CD4-positive, alpha-beta T cell treated with Interleukin-17A for 4 hours (primary cell): ENCODE measurements at regions not wholly inside any gene's neighbourhood (a gene's known extent, or its start where the extent isn't known, plus 50 kb on each side); places are given as distances from the start of the nearest gene placed in this dataset.
A peak's percentile ranks its signal among the peaks of the same experiment; 100 is the strongest.

Experiments used
- DNase-seq: peaks from one replicate; pipeline ENCODE4 v3.0.0-alpha.2; 2020; ENCODE audit warnings: mixed read lengths

DNA sequence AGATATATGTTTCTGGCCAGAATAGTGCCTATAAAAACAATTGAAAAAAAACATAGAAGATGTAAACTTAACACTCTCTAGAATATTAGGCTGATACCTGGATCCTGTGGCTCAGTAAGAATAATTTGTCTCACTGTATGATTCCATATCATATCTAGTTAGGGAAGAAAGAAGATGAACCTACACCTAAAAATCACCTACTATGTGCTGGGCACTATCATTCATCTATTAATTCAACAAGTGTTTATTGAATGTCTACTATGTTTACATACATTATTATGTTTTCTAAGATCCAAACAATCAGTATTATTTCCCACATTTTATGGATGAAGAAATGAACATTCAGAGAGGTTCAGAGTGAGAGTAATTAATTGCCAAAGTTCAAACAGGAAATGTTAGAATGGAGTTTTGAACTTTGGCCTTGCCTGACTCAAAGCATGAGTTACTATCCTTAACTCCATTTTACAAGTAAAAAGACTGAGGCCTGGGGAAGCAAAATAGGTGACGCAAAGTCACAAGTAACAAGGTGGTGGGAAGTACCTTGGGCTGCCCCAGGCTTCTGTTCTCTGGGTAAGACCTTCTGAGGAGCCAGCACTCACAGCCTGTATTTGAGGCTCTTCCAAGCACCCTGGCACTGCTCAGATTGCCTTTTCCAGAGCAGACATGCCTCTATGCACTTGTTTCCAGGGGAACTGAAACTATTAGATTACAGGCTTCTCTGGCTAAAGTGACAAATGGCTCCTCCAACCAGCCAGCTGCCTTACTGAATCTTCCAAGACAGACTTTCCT is 111.1 kb upstream of the ACSL4 start:
- no peak for DNase-seq

DNA sequence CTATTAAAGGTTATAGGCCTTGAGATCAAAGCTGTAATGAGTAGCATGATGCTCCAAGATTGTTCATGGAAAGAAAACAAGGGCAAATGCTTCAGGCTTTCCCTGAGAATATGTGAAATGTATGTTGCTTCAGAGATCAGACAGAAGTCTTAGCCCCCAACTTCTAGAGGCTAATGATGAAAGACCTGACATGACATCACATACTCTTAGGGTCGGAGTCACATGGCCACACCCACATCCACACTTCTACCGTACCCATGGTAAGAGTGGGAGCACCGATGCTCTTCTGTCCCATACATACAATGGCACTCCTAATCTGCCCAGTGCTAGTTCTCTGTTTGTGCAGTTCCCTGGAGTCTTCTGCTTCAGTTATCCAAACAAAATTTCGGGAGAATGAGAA is 111.9 kb upstream of the ACSL4 start:
- no peak for DNase-seq

DNA sequence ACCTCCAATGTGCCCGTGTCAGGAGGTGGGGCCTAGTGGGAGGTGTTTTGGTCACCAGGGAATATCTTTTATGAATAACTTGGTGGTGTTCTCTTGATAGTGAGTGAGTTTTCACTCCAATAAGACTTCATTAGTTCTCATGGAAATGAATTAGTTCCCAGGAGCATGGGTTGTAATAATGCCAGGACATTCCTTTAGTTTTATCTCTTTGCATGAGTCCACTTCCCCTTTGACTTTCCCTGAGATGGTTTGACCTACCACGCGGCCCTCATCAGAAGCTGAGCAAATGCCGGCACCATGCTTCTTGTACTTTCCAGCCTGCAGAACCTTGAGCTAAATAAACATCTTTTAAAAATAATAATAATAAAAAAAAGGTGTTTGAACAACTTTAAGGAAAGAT is 112.9 kb upstream of the ACSL4 start:
- DNase-seq, result no peak

DNA sequence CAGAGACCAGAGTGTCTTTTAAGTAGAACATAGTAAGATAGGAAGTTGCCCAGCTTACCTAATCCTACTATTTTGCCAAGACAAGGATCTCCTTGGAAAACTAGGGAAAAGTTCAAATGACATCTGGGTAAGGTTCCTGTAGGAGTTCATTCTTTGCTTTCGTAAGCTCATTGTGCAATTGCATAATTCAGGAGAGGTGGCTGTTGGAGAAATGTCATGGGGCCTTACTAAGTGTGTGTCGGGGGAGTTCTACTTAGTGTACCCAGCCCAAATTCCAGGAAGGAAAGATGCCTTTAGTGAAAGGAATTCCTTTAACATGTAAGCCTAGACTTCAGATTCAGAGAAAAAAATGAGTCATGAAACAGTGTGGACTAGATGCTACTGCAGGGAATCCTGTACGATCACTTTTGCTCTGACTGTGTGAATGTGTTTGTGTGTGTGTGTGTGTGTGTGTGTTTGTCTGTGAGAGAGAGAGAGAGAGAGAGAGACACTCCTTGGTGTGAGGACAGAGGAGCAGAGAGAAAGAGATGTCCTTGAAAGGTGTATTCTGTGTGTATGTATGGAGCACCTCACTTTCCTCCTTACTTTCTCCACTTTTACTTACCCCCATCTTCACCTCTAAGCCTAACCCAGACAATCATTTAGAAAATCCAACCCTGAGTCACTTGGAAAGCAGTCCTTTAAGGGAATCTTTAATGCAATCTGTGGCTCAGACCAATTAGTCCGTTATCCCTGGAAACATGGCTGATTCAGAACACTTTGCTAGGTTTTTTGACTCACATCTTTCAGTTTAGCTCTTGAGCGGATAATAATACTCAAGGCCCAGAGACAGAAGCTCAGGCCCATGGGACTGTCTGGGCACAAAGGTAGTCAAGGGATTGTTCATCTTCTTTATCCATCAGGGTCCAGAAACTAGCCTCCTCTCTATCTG is 114.5 kb upstream of the ACSL4 start:
- no peak for DNase-seq

DNA sequence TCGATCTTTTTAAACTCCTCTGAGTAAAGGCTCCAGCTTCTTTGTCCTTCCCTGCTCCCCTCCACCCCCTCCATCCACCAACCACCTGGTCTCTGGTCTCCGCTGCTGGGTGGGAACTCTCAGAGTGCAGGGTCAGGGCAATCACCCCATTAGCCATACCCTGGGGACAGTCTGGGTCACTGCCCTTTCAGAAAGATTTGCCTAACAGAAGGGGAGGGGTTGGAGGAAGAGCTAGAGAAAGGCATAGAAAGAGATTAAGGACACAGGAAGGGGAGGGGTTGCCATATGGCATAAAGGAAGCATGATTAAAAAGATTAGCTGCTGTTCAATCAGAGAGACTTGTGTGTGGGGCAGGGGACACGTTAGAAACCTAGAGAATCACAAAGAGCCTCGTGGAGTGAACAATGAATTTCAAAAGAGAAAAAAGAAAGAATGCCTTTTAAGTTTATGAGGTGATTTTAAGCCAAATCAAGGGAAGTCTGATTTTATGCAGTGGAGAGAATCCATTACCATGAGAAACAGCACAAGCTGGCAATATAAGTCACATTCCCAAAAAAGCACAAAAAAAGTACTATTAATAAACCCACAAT is 115.5 kb upstream of the ACSL4 start:
- DNase-seq, result no peak

DNA sequence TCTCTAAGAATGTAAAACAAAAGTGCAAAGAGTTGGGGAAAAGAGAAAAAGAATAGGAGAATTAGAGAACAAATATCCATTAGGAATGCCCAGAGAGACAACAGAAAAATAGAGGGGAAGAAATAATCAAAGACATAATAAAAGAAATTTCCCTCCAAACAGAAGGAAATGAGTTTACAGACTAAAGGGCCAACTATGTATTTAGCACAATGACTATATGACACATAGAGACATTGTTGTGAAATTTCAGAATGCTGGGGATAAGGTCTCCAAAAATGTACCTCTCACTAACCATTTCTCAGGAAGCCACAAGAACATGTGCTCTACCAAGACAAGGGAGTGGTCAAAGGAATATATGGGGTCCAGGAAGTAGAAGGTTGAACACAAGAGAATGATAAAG is 121.0 kb upstream of the ACSL4 start:
- no peak for DNase-seq

DNA sequence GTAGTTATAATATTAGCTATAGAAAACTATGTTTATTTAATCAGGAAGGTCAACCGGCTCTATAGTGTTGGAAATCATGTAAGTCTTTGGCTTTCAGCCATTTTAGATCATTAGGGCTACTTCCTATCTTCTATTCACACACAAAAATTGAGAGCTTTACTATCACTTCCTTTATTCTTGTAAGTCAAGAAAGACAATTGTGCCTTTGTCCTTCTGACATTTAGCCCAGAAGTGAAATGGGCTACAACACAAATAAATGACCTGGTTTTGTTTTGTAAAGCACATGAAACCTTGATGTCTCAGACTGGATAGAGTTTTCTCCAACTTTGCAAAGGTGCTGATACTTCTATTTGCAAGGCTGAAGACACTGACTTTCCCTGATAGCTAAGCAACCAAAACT is 122.4 kb upstream of the ACSL4 start:
- DNase-seq, result no peak

DNA sequence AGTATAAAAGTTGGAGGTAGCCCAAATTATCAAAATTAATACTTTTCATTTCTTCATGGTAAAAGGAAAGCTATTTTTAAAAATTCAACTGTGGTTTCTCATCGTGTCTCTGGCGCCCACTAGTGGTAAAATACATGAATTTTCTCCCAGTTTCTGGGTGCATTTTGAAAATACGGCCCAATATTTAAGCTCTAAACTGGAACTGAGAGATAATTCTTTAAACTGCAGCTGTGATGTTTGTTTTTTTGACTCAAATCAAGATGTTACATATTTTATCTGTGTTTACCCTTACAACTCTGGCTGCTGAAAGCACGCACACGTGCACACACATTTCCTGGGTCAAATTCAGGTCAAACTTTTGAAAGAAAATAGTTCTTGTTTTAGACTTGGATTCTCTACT is 123.9 kb upstream of the ACSL4 start:
- DNase-seq, result peak; percentile 18

DNA sequence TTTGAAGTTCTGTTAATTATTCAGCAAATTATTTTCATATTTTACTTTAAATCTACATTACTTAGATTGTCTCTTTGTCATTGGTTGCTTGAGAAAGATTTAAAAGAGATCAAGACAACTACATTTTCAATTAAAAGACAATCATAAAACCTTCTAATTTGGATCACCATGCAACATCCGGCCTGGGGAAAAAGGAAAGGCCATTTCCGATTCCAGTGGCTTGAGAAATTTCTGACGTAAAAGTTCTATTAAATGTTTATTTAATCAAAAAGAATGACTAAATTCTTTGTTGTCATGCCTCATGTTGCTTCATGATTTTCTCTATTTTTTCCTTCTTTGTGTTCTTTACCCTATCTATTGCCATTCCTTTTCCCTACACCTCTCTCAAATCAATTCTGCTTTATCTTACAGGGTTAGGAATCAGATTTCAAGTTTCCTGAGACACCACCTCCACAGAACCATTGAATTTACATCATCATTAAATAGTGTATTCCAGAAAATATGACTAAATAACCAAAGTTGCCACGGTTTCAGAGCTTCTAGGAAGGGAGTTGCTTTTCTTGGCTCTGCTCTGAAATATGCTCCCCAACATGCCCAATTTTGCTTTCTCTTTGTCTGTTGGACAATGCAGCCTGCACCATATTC is 124.6 kb upstream of the ACSL4 start:
- DNase-seq, result no peak

DNA sequence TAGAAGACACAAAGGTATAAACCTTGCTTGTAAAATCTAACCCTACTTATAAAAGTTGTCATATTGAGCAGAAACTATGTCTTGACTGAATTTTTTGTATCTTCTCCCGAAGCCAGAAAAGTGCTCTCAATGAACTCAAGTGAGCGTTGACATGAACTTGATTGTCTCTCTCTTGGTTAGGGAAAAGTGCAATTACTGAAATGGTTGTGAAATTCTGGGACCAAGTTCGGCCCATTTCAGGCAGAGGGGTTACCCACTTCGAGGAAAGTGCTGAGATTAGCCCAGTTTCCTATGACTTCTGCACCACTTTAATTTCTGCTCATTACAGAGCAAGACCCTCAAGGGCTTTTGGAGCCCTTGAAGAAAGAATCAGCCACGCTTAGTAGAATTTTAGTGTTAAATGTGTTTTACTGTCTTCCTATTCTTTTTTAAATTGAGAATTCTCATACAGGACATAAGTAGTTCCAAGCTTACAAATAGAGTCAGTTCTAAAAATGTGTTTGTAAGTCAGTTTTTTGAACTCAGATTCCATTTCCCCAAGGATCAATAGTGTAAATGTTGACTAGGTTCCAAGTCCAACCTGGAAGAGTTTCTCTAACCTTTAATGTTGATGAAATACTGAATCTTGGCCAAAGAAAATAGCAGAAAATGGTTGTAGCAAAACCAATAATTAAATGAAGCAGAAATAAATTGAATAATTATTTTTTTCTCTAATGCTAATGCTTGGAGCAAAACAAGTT is 125.7 kb upstream of the ACSL4 start:
- no peak for DNase-seq

DNA sequence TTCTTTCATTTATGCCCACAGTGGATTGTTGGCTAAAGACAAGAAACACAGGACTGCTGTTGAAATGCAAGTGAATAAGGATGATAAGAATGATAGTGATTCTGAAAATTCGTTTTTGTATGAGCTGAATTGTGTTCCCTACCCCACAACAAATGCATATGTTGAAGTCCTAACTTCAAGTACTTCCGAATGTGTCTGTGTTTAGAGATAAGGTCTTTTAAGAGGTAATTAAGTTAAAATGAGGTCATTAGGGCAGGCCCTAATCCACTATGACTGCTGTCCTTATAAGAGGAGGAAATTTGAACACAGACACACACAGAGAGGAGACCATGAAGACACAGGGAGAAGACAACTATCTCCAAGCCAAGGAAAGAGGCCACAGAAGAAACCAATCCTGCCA is 126.6 kb upstream of the ACSL4 start:
- no peak for DNase-seq

DNA sequence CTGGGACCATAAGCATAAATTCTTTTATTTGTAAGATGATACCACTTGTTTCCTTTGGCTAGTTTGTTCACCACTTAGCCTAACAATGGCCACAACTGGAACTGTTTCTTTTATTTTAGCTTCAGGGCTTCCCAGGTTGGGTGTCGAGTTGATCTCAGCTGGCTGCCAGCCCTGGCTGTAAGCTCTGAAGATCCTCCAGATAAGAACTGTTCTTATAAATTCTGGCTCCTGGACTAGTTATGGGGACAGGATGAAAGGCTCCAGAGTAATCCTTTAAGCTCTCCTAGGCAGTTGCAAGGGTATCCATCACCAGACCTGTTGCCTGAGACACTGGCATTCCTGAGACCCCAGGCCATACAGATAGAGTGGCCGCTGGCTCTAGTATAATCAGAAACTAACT is 129.4 kb upstream of the ACSL4 start:
- DNase-seq, result no peak

DNA sequence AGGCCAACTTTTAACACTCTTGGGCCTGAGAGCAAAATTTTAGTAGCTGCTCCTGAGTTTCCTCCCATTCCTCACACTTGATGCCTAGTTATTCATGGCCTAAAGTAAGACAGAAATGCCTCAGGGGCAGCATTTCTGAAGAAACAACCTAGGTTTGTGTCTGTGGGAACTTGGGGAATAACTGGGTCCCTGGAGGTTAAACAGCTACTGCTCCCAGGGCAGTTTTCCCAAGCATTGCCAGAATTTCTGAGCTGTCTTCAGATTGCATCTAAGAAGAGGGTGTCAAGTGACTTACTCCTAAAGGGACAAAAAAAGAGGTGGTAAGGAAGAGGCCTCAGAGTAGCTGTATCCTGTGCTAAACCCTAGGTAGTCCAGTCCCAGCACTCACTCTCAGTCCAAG is 130.8 kb upstream of the ACSL4 start:
- no peak for DNase-seq

DNA sequence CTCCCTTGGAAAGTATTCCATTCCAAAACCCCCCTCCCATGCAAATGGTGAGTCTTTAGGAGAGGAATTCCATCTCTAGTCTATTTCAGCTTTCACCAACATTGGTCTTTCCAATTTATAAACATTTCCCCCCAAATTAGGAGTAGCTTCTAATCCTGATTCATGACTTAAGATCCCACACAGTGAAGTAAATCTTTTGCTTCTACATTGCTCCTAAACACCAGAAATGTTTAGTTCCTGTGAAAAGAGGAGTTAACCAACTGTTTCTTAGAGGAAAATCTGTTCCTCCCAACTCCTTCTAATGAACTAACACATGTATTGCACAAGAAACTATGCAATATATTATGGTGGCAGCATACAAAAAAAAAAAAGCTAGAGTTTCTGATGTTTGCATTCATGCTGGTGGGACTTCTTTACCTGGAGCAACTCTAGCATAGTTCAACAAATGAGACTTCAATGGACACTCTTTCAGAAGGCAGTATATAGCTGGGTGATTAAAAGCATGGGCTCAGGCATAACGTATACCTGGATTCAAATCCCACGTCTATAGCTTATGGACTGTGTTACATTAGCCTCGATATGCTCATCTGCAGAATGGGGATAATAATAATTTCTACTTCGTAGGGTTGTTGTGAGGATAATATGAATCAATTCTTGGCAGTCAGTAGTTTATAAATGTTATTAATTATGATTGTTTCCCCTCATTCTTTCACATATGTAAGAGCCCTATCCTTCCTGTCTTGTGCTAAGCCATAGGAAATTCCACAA is 131.6 kb upstream of the TMEM164 start:
- no peak for DNase-seq

DNA sequence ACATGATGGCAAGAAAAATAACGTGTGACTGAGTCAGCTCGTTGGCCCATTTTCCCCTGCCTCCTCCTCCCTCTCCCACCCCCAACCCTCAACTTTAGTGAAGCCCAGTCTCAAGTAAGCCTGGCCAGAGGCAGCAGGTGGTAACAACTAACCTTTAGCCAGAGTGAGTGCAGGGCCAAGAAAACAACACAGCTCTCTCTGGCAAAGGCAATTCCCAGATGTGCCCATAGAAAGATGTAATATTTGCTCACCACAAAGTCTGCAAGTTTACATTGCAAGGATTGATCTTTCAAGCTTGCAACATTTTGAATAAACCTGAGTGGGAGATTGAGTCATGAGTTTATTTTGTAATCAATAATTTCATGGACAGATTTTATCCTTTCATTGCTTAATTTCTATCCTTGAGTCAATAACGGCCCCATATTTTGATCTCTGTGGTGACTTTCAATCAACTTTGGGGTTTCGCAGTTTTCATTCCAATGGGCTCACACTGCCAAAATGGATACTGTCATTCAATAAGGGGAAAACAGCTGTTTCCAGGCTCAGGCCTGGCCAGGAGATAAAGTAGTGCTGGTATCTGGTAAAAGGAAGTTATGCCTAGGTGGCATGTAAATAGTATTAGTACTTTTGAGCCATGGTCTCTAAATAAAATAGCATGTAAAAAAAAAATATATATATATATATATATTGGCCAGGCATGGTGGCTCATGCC is 130.7 kb upstream of the TMEM164 start:
- no peak for DNase-seq

DNA sequence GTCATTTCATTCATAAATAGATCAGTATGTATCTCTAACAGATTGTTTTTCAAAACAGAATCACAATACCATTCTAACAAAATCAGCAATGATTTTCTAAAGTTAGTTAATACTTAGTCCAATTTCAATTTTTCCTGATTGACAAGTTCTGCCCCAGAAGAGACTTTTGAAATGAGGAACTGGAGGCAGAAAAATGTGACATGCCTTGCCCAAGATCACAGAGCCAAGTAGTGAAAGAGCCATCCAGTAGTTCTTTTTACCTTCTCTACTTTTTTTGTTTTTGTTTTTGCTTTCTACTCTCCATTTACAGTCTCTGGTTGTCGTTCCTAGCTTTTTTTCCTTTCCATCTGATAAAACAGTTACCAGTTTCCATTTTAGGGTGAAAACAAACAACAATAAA is 129.3 kb upstream of the TMEM164 start:
- DNase-seq, result no peak

DNA sequence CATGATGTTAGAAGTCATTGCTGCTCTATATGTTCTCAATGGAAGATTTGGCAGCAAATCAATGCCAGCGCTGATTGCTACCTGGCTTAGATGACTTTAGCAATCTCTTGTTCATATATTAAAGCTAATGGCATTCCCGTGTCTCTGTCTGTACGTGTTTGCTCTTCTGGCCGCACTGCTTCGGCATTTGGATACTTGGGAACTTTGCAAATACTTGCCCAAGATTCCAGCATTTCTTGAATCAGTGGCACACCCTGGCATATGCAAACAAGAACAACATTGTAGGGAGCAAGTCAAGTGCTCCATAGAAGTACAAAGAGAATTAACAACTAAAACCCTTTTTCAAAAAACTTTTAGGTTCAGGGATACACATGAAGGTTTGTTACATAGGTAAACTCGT is 128.9 kb upstream of the TMEM164 start:
- DNase-seq, result no peak

DNA sequence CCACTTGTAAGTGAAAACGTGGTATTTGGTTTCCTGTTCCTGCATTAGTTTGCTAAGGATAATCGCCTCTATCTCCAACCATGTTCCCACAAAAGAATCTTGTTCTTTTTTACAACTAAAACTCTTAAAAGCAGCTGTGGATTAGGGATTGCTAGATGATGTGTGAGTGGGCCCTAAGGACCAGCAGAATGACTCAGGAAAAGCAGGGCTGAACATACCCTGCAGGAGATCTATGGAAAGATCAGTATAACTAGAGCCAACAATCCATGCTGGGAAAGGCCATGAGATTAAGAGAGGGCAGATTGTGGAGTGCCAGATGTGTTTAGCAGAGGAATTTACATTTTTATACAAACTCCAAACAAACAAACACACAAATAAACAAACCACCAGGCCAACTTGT is 128.4 kb upstream of the TMEM164 start:
- DNase-seq, result no peak

DNA sequence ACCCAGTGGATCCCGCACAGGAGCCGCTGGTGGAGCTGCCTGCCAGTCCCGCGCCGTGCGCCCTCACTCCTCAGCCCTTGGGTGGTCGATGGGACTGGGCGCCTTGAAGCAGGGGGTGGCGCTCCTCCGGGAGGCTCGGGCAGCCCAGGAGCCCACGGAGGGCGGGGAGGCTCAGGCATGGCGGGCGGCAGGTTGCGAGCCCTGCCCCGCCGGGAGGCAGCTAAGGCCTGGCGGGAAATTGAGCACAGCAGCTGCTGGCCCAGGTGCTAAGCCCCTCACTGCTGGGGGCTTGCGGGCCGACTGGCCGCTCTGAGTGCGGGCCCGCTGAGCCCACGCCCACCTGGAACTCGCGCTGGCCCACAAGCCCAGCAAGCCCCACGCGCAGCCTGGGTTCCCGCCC is 127.1 kb upstream of the TMEM164 start:
- no peak for DNase-seq

DNA sequence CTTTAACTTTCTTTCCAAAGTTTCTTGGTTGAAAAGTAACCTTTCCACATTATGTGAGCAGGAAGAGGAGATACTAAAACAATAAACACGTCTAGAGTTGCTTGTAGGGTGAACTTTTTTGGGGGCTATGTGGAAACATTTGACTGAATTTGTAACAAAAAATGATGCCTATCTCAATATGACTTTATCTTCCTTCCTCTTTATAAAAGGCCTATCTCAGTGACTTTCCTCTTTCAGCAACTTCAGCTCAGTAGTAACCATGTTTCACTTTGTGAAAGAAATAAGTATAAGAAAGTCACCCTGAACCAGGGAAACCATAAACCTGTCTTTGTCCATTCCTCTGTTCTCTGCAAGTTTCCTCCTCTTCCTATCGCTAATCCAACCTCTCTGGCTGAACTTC is 124.7 kb upstream of the TMEM164 start:
- no peak for DNase-seq

DNA sequence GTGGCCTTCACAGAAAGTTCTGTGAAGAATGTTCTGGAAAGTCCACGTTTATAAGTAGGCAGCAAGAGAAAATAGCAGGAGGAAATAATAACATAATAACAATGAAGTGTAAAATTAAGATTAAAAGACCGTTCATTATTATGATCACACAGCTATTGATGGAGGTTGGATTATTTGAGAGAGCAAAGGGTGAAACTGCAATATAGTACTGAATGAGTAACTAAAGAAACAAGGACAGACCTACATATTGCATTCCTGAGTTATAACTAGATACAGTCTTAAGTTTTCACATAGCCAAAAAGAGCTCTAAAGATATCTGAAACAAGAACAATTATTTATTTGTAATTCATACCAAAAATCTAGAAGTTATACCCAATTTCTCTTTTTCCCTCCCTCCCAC is 122.9 kb upstream of the TMEM164 start:
- DNase-seq, result no peak
